ENCODE measurements at regions not wholly inside any gene's neighbourhood (a gene's known extent, or its start where the extent isn't known, plus 50 kb on each side); places are given as distances from the start of the nearest gene placed in this dataset.

DNA sequence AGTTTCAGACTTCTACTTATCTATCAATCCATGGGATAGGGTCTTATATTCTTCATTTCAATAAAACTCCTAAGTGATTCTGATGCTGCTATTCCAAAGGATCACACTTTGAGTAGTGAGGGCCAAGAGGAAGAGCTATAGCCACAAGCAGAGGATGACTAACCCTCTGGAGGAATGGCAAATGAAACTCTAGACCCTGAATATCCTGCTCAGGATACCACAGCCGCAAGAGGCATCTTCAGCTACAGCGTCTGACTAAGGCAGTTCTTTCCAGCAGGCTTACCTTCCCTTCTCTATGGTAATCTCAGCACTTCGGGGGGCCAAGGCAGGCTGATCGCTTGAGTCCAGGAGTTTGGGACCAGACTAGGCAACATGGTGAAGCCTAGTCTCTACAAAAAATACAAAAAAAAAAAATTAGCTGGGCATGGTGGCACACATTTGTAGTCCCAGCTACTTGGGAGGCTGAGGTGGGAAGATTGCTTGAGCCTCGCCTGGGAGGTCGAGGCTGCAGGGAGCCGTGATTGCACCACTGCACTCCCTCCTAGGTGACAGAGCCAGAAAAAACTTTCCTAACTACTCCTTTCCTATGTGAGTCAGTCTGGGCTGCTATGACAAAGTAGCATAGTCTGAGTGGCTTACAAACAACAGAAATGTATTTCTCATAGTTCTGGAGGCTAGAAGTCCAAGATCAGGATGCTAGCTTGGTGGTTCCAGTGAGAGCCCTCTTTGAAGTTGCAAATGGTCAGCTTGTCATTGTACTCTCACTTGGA lies 371.9 kb downstream of the IRS1 start:
- H3K4me1 Mint-ChIP-seq: peaks cover 5% of the 10 kb centered on the region
- H3K36me3 Mint-ChIP-seq (ENCODE audit: low read depth): no peaks in the 10 kb centered on the region
- H3K27ac Mint-ChIP-seq (ENCODE audit: unreplicated experiment): no peak overlapping the region
- DNase-seq (ENCODE audit: low read depth, low spot score): no peak
- no peaks in the 10 kb centered on the region for H3K27me3 Mint-ChIP-seq (ENCODE audit: low read depth)
- no peak overlapping the region for H3K4me3 Mint-ChIP-seq
- H3K9me3 Mint-ChIP-seq: no peaks in the 10 kb centered on the region
- TF ChIP-seq CTCF (conservative IDR thresholded peaks at IDR 0.05): no peak

DNA sequence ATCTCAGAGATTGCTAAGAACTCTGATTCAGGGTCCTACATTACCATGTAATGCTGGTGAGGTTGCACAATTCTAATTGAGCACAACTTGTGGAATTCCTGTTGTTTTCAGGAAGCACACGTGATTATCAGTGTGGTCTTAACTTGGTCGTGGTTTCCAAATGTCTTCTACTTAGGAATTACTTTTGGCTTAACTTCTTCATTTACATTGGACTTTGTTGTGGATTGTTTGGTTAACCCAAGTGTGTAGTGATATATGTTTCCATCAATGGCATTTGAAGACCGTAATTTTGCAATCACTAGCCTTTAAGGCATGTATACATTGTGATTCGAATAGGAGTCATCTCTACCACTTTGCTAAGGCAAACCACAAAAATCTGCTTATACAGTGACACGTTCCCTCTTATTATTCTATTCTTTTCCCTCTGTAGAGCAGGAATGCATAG lies 373.3 kb downstream of the IRS1 start:
- no peaks in the 10 kb centered on the region for H3K27me3 Mint-ChIP-seq (ENCODE audit: low read depth)
- H3K27ac Mint-ChIP-seq (ENCODE audit: unreplicated experiment): no peak overlapping the region
- no peak for DNase-seq (ENCODE audit: low read depth, low spot score)
- H3K4me1 Mint-ChIP-seq: peaks cover 5% of the 10 kb centered on the region
- H3K9me3 Mint-ChIP-seq: no peaks in the 10 kb centered on the region
- no peaks in the 10 kb centered on the region for H3K36me3 Mint-ChIP-seq (ENCODE audit: low read depth)
- no peak overlapping the region for H3K4me3 Mint-ChIP-seq
- TF ChIP-seq CTCF (conservative IDR thresholded peaks at IDR 0.05): no peak

DNA sequence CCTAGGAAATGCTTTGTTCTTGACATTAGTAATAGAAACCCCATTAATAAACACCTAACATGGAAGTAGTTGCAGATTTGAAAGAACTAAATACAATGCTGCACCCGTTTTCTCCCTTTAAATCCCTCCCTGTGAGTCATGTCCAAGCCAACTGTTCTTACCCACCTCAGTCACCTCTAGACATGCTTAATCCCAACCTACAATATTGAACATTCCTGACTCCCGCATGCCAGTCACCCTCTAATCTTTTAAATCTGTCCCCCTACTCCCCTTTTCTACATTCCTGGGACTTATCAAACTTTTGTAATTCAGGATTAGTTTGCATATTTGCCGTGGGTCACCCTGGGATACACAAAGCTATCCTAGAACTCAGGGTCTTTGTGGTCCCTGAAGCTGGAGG lies 374.6 kb downstream of the IRS1 start:
- H3K4me1 Mint-ChIP-seq: peaks cover 5% of the 10 kb centered on the region
- H3K36me3 Mint-ChIP-seq (ENCODE audit: low read depth): no peaks in the 10 kb centered on the region
- DNase-seq (ENCODE audit: low read depth, low spot score): no peak
- no peak for TF ChIP-seq CTCF (conservative IDR thresholded peaks at IDR 0.05)
- no peaks in the 10 kb centered on the region for H3K27me3 Mint-ChIP-seq (ENCODE audit: low read depth)
- no peak overlapping the region for H3K4me3 Mint-ChIP-seq
- H3K27ac Mint-ChIP-seq (ENCODE audit: unreplicated experiment): no peak overlapping the region
- H3K9me3 Mint-ChIP-seq: no peaks in the 10 kb centered on the region

DNA sequence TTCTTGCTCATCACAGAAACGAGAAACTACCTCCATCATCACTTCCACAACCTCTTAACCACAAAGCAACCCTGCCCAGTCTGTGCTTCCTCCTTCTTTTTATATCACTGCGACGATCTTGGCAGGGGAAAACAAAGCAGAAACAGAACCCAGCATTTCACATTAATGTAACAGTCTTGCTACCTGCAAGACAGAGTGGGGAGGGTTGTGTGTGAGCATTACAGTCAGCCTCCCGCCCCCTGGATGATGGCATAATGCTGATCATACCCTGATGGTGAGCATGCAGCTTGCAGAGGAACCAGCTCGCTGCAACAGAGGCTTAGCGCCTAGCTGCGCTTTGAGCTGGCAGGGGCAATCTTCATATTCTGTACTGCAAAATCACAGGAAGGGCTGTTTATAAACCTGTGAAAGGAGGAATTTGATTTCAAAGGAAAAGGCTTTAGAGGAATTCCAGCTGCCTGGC lies 376.1 kb downstream of the IRS1 start:
- H3K4me1 Mint-ChIP-seq: peaks cover 5% of the 10 kb centered on the region
- no peak overlapping the region for H3K4me3 Mint-ChIP-seq
- TF ChIP-seq CTCF (conservative IDR thresholded peaks at IDR 0.05): no peak
- no peak overlapping the region for H3K27ac Mint-ChIP-seq (ENCODE audit: unreplicated experiment)
- H3K9me3 Mint-ChIP-seq: no peaks in the 10 kb centered on the region
- no peak for DNase-seq (ENCODE audit: low read depth, low spot score)
- H3K36me3 Mint-ChIP-seq (ENCODE audit: low read depth): no peaks in the 10 kb centered on the region
- no peaks in the 10 kb centered on the region for H3K27me3 Mint-ChIP-seq (ENCODE audit: low read depth)

DNA sequence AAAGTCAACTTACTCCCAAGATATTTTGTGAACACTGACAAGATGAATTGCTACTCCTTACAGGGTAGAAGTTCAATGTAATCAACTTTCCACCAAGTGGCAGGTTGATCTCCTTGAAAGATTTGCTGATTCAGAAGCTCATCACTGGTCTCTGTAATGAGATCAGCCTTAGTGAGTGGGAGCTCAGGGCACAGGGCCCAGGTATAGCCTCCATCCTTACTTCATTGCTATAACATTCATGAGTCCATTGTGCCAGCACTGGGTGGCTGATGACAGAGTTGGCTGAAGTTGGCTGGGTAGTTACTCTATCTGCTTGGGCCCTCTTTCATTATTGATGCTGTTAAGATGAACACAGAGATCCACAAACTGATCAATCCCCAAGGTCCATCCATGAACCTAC lies 379.0 kb downstream of the IRS1 start:
- Mint-ChIP-seq H3K36me3 (ENCODE audit: low read depth) (no peaks in the 10 kb centered on the region), H3K27ac (ENCODE audit: unreplicated experiment) (no peak overlapping the region), H3K4me1 (peaks cover 5% of the 10 kb centered on the region), H3K4me3 (no peak overlapping the region), H3K27me3 (ENCODE audit: low read depth) (no peaks in the 10 kb centered on the region), H3K9me3 (peaks cover 4% of the 10 kb centered on the region)
- DNase-seq (ENCODE audit: low read depth, low spot score): no peak
- TF ChIP-seq CTCF (conservative IDR thresholded peaks at IDR 0.05): no peak
